SK-N-SH treated with all-trans-retinoic acid at 6 μM for 48 hours (cell line): ENCODE measurements at regions not wholly inside any gene's neighbourhood (a gene's known extent, or its start where the extent isn't known, plus 50 kb on each side); places are given as distances from the start of the nearest gene placed in this dataset.

ENCODE experiments used
- ATAC-seq: fragments of 200-7000 bp; cut with Tn5 transposase; 3 replicates; pipeline ENCODE4 v1.9.1; 2020; ENCODE audit warnings: mild to moderate bottlenecking, moderate library complexity
- ARNTL ChIP-seq: fragments of 450-650 bp; formaldehyde crosslinking; IDR thresholded peaks from 2 replicates; pipeline ENCODE4 v1.5.0; 2020; ENCODE audit warnings: low read depth, mild to moderate bottlenecking, moderate library complexity, borderline replicate concordance
- BACH2 ChIP-seq: fragments of 250-450 bp; sonication (Bioruptor Pico); IDR thresholded peaks from 2 replicates; pipeline ENCODE4 v1.9.0; 2021; ENCODE audit warnings: mild to moderate bottlenecking, borderline replicate concordance
- CSDC2 ChIP-seq: fragments of 250-450 bp; sonication (Bioruptor Pico); IDR thresholded peaks from 2 replicates; pipeline ENCODE4 v1.5.0; 2020; ENCODE audit warnings: mild to moderate bottlenecking, moderate library complexity
- ESRRG ChIP-seq: fragments of 250-450 bp; sonication (Bioruptor Pico); IDR thresholded peaks from 2 replicates; pipeline ENCODE4 v1.6.1; 2021; ENCODE audit warnings: mild to moderate bottlenecking
- GLIS3 ChIP-seq: fragments of 250-450 bp; sonication (Bioruptor Pico); IDR thresholded peaks from 2 replicates; pipeline ENCODE4 v1.5.0; 2020; ENCODE audit warnings: mild to moderate bottlenecking, moderate library complexity
- OSR1 ChIP-seq: fragments of 250-450 bp; sonication (Bioruptor Pico); IDR thresholded peaks from 2 replicates; pipeline ENCODE4 v1.8.0; 2022; ENCODE audit warnings: moderate library complexity, mild to moderate bottlenecking, inconsistent platforms
- SNAI2 ChIP-seq: fragments of 250-450 bp; sonication (Bioruptor Pico); IDR thresholded peaks from 2 replicates; pipeline ENCODE4 v1.5.0; 2020; ENCODE audit warnings: mild to moderate bottlenecking, moderate library complexity
- TCF4 ChIP-seq: fragments of 250-450 bp; sonication (Bioruptor Pico); IDR thresholded peaks from 2 replicates; pipeline ENCODE4 v1.8.0; 2021; ENCODE audit warnings: mild to moderate bottlenecking, moderate library complexity, borderline replicate concordance
- TOX ChIP-seq: fragments of 250-450 bp; sonication (Bioruptor Pico); IDR thresholded peaks from 2 replicates; pipeline ENCODE4 v1.8.0; 2021; ENCODE audit warnings: mild to moderate bottlenecking, moderate library complexity, borderline replicate concordance
- TSHZ2 ChIP-seq: fragments of 250-450 bp; sonication (Bioruptor Pico); IDR thresholded peaks from 2 replicates; pipeline ENCODE4 v1.5.0; 2020; ENCODE audit warnings: mild to moderate bottlenecking, moderate library complexity
- ZC3H10 ChIP-seq: fragments of 250-450 bp; sonication (Bioruptor Pico); IDR thresholded peaks from 2 replicates; pipeline ENCODE4 v1.5.1; 2021; ENCODE audit warnings: mild to moderate bottlenecking, moderate library complexity
- ZFP3 ChIP-seq: fragments of 250-450 bp; sonication (Bioruptor Pico); IDR thresholded peaks from 2 replicates; pipeline ENCODE4 v1.5.0; 2020; ENCODE audit warnings: mild to moderate bottlenecking, moderate library complexity
- ZFP30 ChIP-seq: fragments of 450-650 bp; formaldehyde crosslinking; IDR thresholded peaks from 2 replicates; pipeline ENCODE4 v1.5.0; 2022; ENCODE audit warnings: mild to moderate bottlenecking, moderate library complexity
- TF ChIP-seq, protein P1 (sequence below): fragments of 250-450 bp; sonication (Bioruptor Pico); IDR thresholded peaks from 2 replicates; pipeline ENCODE4 v1.5.1; 2021; ENCODE audit warnings: mild to moderate bottlenecking, moderate library complexity
- TF ChIP-seq, protein P2 (sequence below): fragments of 250-450 bp; sonication (Bioruptor Pico); IDR thresholded peaks from 2 replicates; pipeline ENCODE4 v1.8.0; 2020; ENCODE audit warnings: mild to moderate bottlenecking, moderate library complexity, borderline replicate concordance
- TF ChIP-seq, protein P3 (sequence below): fragments of 250-450 bp; sonication (Bioruptor Pico); IDR thresholded peaks from 2 replicates; pipeline ENCODE4 v1.5.1; 2020; ENCODE audit warnings: low read depth, mild to moderate bottlenecking, moderate library complexity
- TF ChIP-seq, protein P4 (sequence below): fragments of 250-450 bp; sonication (Bioruptor Pico); IDR thresholded peaks from 2 replicates; pipeline ENCODE4 v1.8.0; 2021; ENCODE audit warnings: low read depth, mild to moderate bottlenecking, moderate library complexity, borderline replicate concordance

- TF ChIP-seq, protein P1, sequence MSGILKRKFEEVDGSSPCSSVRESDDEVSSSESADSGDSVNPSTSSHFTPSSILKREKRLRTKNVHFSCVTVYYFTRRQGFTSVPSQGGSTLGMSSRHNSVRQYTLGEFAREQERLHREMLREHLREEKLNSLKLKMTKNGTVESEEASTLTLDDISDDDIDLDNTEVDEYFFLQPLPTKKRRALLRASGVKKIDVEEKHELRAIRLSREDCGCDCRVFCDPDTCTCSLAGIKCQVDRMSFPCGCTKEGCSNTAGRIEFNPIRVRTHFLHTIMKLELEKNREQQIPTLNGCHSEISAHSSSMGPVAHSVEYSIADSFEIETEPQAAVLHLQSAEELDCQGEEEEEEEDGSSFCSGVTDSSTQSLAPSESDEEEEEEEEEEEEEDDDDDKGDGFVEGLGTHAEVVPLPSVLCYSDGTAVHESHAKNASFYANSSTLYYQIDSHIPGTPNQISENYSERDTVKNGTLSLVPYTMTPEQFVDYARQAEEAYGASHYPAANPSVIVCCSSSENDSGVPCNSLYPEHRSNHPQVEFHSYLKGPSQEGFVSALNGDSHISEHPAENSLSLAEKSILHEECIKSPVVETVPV: no peak
- TF ChIP-seq ZC3H10 (CRISPR knock-in tag) (no peak), CSDC2 (CRISPR knock-in tag) (no peak), BACH2 (CRISPR knock-in tag) (no peak), ZFP30 (CRISPR knock-in tag) (no peak), ZFP3 (CRISPR knock-in tag) (no peak), SNAI2 (CRISPR knock-in tag) (no peak), TOX (CRISPR knock-in tag) (no peak), GLIS3 (CRISPR knock-in tag) (no peak), ARNTL (CRISPR knock-in tag) (no peak), TCF4 (CRISPR knock-in tag) (no peak), OSR1 (CRISPR knock-in tag) (no peak)
- TF ChIP-seq, protein P2, sequence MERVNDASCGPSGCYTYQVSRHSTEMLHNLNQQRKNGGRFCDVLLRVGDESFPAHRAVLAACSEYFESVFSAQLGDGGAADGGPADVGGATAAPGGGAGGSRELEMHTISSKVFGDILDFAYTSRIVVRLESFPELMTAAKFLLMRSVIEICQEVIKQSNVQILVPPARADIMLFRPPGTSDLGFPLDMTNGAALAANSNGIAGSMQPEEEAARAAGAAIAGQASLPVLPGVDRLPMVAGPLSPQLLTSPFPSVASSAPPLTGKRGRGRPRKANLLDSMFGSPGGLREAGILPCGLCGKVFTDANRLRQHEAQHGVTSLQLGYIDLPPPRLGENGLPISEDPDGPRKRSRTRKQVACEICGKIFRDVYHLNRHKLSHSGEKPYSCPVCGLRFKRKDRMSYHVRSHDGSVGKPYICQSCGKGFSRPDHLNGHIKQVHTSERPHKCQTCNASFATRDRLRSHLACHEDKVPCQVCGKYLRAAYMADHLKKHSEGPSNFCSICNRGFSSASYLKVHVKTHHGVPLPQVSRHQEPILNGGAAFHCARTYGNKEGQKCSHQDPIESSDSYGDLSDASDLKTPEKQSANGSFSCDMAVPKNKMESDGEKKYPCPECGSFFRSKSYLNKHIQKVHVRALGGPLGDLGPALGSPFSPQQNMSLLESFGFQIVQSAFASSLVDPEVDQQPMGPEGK (CRISPR knock-in tag): no peak
- TF ChIP-seq, protein P3, sequence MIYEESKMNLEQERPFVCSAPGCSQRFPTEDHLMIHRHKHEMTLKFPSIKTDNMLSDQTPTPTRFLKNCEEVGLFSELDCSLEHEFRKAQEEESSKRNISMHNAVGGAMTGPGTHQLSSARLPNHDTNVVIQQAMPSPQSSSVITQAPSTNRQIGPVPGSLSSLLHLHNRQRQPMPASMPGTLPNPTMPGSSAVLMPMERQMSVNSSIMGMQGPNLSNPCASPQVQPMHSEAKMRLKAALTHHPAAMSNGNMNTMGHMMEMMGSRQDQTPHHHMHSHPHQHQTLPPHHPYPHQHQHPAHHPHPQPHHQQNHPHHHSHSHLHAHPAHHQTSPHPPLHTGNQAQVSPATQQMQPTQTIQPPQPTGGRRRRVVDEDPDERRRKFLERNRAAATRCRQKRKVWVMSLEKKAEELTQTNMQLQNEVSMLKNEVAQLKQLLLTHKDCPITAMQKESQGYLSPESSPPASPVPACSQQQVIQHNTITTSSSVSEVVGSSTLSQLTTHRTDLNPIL (CRISPR knock-in tag): no peak
- TF ChIP-seq, protein P4, sequence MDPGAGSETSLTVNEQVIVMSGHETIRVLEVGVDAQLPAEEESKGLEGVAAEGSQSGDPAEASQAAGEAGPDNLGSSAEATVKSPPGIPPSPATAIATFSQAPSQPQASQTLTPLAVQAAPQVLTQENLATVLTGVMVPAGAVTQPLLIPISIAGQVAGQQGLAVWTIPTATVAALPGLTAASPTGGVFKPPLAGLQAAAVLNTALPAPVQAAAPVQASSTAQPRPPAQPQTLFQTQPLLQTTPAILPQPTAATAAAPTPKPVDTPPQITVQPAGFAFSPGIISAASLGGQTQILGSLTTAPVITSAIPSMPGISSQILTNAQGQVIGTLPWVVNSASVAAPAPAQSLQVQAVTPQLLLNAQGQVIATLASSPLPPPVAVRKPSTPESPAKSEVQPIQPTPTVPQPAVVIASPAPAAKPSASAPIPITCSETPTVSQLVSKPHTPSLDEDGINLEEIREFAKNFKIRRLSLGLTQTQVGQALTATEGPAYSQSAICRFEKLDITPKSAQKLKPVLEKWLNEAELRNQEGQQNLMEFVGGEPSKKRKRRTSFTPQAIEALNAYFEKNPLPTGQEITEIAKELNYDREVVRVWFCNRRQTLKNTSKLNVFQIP (CRISPR knock-in tag): no peak
- no peak for ATAC-seq
These were observed 104.3 kb upstream of the SDK2 start for GRCh38 chr17:73748508-73748907.

- no peak for ATAC-seq
- TF ChIP-seq ARNTL (CRISPR knock-in tag) (no peak), ZFP3 (CRISPR knock-in tag) (no peak), TSHZ2 (no peak)
- TF ChIP-seq, protein P4 (CRISPR knock-in tag): no peak
- TF ChIP-seq, all 23 proteins: peak for 0
These were observed 105.1 kb upstream of the SDK2 start for GRCh38 chr17:73749337-73749823.

DNA sequence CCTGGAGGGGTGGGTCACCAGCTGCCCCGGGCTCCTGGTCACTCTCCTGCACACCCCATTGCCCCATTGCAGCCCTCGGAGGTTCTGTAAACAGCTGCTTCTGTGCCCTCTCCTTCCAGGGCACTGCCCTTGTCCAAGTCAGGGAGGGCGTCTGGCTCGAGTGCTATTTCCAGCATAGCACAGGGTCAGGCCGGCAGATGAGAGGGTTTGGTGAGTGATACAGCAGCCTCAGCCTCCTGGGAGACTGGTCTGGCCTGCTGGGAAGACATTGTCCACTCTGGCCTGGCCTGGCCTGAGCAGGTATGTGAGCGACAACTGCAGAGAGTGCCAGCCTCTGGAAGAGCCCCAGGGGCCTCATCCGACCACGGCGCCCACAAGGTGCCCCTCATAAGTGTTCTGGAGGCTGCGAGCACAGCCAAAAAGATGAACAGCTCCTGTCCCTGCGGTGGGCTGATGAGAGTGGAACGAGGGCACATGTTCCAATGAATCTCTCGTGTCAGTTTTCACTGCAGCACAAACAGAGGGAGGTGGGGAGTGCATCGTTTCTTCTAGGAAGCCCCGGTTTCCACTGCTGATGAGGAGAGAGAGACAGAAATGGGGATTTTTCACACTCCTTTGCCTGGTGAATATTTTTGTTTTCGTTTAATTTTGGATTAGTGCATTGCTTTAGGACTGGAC is 105.8 kb upstream of the SDK2 start:
- no peak for TF ChIP-seq GLIS3 (CRISPR knock-in tag)
- no peak for TF ChIP-seq ESRRG (CRISPR knock-in tag)
- ATAC-seq: no peak
